ENCODE measurements at regions not wholly inside any gene's neighbourhood (a gene's known extent, or its start where the extent isn't known, plus 50 kb on each side); places are given as distances from the start of the nearest gene placed in this dataset.
"Not testable (repeated sequence)": the region's sequence is repeated elsewhere in the genome, so short reads cannot be mapped to it uniquely, and the experiment has no call there.

GRCh38 chr10:64574371-64574770, 1053.2 kb downstream of the REEP3 start:
- peak; percentile 47 for DNase-seq (ENCODE audit: low spot score)

DNA sequence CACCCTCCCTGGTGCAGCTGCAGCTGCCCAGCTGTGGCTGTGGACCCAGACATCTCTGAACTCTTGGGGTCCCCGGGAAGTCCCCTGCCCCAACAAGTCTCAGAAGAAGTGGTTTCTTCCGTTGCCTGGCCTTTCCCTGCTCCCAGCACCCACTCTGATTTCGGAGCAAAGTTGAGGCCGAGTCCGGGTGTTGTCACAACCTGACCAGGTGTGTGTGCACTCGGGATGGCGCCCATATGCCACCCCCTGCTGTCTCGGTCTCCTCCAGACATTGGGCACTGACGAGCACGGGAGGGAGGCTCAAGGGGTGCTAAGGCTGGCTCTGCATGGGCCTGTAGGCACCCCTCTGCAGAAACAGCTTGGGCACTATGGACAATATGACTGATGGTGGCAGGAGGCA, 1055.3 kb downstream of the REEP3 start:
- DNase-seq (ENCODE audit: low spot score): no peak

DNA sequence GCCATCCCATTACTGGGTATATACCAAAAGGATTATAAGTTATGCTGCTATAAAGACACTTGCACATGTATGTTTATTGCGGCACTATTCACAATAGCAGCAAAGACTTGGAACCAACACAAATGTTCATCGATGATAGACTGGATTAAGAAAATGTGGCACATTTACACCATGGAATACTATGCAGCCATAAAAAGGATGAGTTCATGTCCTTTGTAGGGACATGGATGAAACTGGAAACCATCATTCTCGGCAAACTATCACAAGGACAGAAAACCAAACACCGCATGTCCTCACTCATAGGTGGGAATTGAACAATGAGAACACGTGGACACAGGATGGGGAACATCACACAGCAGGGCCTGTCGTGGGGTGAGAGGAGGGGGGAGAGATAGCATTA, 1057.6 kb downstream of the REEP3 start:
- DNase-seq (ENCODE audit: low spot score): not testable (repeated sequence)

- no peak for DNase-seq (ENCODE audit: low spot score)
These were observed 1065.8 kb downstream of the REEP3 start for GRCh38 chr10:64586934-64587503.

DNA sequence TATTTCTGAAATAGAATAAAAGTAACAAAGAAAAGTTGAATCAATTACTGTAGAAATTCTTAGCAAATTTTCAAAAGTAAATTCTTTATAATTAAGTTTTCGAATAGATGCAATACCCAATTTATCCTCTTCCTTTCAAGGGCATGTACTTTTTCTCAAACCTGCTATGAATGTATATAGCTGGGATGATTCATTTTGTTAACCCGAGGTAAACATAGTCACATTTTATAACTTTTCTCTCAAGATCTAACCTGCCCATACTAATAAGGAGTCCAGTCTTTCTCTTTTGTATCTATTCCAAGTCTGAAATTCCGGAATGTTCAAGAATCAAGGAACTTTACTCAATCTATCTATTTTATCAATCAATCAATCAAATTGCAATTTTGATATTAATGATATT, 1072.9 kb downstream of the REEP3 start:
- DNase-seq (ENCODE audit: low spot score): no peak

DNA sequence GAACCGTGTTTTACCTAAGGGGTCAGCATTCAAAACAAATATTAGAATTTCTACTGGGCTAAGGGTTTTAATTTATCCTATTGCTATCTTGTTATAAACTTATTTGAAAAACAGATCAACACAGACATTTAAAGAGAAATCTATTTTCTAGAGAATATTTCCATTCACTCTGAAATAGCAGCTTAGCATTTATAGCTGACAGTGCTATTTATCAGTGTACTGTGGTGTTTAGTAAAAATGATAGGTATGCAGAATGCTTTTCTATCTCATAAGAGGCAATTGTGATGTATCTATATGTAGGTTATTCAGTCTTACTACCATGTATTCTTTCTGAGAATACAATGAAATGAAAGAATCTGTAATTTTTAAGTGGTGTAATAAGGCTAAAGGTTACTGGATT, 1077.4 kb downstream of the REEP3 start:
- no peak for DNase-seq (ENCODE audit: low spot score)

GRCh38 chr10:64601298-64601697, 1080.1 kb downstream of the REEP3 start:
- DNase-seq (ENCODE audit: low spot score): no peak

DNA sequence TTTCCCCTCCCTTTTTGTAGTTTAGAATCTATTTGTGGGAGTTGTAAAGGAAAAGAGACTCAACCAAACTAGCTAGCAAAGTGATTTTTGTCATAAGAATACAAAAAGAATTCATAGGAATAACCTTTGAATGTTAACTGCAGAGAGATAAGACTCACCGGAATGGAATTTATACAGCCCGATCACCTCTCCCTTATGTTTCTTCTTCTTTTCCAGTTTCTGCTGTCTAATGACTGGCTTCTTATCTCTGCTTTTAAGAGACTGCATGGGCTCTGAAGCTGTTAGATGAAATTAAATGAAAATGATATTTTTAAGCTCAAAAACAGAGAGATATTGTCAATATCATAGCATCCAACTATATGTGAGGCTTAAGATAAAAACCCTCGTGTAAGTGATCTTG, 1095.9 kb downstream of the REEP3 start:
- DNase-seq (ENCODE audit: low spot score): no peak

- DNase-seq (ENCODE audit: low spot score): no peak
These were observed 1097.9 kb downstream of the REEP3 start for GRCh38 chr10:64619102-64619501.

- DNase-seq (ENCODE audit: low spot score): no peak
These were observed 1105.7 kb downstream of the REEP3 start for GRCh38 chr10:64626924-64627323.

DNA sequence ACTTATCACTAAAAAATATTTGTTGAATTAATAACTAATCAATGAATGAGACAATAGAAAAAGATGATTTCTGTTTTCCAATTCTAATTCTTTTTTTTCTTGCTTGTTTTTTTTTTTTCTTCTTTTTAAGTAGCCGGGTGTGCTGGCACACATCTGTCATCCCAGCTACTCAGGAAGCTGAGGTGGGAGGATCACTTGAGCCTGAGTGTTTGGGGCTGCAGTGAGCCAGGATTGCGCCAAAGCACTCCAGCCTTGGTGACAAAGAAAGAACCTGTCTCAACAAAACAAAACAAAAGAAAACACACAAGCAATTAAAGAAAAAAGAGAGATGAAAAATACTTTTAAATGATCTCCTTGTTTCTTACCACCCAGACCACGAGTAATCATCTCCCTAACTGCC, 1109.3 kb downstream of the REEP3 start:
- no peak for DNase-seq (ENCODE audit: low spot score)

DNA sequence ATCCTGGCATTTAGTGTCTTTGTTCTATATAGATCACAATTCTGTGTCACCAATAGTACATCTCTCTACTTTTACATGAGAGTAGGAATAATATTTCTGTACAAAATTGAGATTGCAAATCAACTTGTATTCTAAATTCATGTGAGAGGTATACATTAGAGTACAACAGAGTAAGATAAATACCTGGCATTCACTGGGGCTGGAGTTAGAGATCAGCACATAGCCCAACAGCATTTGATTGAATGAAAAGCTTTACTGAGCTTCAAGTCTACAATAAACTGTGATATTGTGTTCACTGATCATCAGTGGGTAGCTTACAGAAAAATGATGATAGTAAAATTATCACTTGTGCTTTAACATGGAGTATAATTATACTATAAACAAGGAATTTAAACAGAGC, 1114.7 kb downstream of the REEP3 start:
- DNase-seq (ENCODE audit: low spot score): no peak

DNA sequence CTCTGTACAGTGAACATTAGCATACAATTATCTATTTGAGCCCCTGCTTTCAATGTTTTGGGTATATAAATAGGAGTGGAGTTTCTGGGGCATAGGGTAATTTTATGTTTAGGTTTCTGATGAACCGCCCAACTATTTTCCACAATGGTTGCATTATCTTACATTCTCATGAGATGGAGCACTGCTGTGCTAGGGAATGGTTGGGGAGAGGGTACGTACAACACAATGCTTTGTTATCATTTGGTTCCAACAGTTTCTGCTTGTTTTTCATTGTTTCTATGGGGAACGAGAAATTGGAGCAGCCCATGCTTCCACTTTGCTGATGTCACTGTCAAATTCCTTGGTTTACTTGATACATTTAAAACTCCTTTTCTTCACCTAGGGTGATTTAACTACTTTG, 1115.3 kb downstream of the REEP3 start:
- DNase-seq (ENCODE audit: low spot score): no peak

- DNase-seq (ENCODE audit: low spot score): no peak
These were observed 1116.7 kb downstream of the REEP3 start for GRCh38 chr10:64637939-64638338.

DNA sequence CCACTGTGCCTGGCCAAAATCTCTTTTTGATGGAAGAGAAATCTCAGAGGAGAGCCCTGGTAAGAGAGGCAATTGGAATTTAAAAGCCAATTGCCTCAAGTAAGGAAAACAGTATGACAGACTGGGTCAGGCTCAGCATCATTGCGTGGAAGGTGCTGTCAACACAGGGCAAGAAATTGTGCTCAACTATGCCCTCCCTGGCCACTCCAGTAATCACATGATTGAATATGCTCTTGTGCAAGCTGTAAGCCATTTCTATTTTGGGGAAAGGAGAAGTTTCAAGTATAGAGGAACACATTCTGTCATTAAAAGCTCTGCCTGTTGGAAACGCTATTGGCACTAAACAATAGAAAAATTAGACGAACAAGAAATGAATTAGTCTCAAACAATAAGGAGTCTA, 1127.7 kb downstream of the REEP3 start:
- no peak for DNase-seq (ENCODE audit: low spot score)

GRCh38 chr10:64658528-64658927, 1137.3 kb downstream of the REEP3 start:
- no peak for DNase-seq (ENCODE audit: low spot score)

DNA sequence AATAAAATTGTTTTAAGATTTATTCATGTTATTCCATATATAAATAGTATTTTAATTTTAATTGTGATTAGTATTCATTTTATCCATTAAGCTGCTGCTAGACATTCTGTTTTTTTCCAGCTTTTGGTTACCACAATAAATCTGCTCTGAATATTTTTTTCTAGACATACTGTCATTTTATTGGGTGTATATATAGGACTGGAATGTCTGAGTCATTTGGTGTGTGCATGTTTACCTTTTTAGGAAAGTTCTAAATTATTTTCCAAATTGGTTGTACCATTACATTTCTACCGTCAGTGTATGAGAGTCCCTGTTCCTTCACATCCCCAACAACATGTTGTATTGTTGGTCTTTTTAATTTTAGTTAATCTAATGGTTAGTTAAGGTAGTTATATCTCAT, 1138.1 kb downstream of the REEP3 start:
- no peak for DNase-seq (ENCODE audit: low spot score)

- no peak for DNase-seq (ENCODE audit: low spot score)
These were observed 1160.8 kb downstream of the REEP3 start for GRCh38 chr10:64682043-64682442.

GRCh38 chr10:64690194-64690593, 1169.0 kb downstream of the REEP3 start:
- no peak for DNase-seq (ENCODE audit: low spot score)

DNA sequence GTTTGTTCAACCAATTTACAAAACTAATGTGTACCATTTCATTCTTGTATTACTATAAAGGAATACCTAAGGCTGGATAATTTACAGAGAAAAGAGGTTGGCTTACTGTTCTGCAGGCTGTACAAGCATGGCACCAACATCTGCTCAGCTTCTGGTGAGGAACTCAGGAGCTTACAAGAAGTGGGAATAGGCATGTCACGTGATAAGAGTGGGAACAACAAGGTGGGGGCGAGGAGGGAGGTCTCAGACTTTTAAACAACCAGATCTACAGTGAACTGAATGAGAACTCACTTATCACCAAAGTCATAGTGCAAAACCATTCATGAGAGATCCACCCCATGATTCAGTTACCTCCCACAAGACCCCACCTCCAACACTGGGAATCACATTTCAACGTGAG, 1178.0 kb downstream of the REEP3 start:
- DNase-seq (ENCODE audit: low spot score): no peak

GRCh38 chr10:64702086-64702485, 1180.9 kb downstream of the REEP3 start:
- not testable (repeated sequence) for DNase-seq (ENCODE audit: low spot score)

DNA sequence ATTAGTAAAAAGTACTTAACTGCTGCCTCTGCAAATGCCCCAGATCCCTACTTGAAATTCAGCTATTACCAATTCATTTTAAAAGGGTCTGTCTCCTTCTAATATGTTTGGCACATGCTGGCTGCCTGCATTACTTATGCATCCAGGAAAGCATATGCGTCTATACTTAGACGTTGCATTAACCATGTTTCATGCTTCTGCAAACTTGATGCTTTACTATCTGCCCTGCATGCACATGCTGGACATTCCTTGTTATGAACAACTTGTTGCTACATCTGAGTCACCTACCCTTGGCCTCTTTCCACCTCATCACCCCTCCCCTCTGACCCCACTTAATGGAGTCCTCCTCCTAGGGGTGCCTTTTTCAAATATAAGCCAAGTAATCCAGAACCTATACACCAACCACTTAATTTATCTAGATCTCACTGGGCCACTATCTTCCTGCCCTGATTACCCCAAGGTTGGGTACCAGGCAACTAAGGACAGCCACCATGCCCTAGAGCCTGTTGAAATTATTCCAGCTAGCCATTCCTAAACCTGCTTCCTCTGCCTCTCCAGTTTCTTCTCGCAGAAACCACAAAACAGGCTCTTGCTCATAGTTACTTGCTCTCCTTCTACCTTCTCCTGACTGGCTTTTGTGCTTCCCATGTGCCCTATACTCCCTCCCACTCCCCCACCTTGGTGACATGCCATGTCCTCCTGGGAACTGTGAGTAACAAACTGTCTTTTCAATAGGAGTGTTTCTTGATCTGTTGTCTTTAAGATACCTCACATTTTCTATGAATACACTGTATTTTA, 1187.9 kb downstream of the REEP3 start:
- DNase-seq (ENCODE audit: low spot score): no peak

- no peak for DNase-seq (ENCODE audit: low spot score)
These were observed 1205.3 kb downstream of the REEP3 start for GRCh38 chr10:64726466-64726865.

GRCh38 chr10:64731016-64731415, 1209.8 kb downstream of the REEP3 start:
- no peak for DNase-seq (ENCODE audit: low spot score)
